ENCODE measurements at regions not wholly inside any gene's neighbourhood (a gene's known extent, or its start where the extent isn't known, plus 50 kb on each side); places are given as distances from the start of the nearest gene placed in this dataset.

DNA sequence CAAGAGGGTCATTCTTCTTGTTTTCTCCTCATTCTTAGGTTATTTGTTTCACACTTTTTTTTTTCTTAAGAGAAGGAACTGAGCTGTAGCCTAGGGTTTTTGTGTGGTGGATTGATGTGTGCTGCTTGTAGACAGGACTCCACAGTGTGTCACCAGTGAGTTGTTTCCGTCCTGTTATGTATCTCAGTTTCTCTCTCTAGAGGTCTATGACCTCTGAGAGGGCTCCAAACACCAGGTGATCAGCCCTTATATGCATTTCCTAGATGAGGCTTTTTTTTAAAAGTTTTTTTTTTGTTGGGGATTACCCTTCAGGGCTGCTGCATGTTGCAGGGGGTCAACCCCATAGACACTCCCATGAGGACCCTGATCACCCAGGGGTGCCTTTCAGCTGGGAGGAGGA, 124.2 kb upstream of the MAST4 start:
- Histone ChIP-seq H3K27ac (ENCODE audit: extremely low read length, insufficient read depth, low read length) (no peak overlapping the region), H3K36me3 (replicated peaks in 1 of 2; ENCODE audit: control insufficient read depth in 1 of 2, insufficient read depth in 2 of 2, low read length in 2 of 2) (no peaks in the 10 kb centered on the region), H3K9ac (ENCODE audit: insufficient read depth, low read depth, low read length) (no peak overlapping the region), H2AFZ (ENCODE audit: low read length) (no peak overlapping the region), H3K9me3 (ENCODE audit: low read length) (peaks cover 27% of the 10 kb centered on the region), H3K4me3 (replicated peaks in 1 of 3; ENCODE audit: insufficient read depth in 1 of 3, low read depth in 2 of 3, low read length in 3 of 3) (no peak overlapping the region), H3K4me2 (ENCODE audit: low read depth, low read length) (no peak overlapping the region), H3K27me3 (ENCODE audit: control insufficient read depth in 1 of 2, insufficient read depth in 2 of 2, low read length in 2 of 2) (no peaks in the 10 kb centered on the region), H4K20me1 (ENCODE audit: insufficient read depth, low read length) (no peaks in the 10 kb centered on the region), H3K4me1 (ENCODE audit: insufficient read depth, low read length) (no peaks in the 10 kb centered on the region), H3K79me2 (ENCODE audit: insufficient read depth, low read length) (no peaks in the 10 kb centered on the region)
- ChIA-PET POLR2A (no interaction called here), CTCF (ENCODE audit: low intra/inter-chr PET ratio, low total read pairs) (no interaction called here)
- DNase-seq (ENCODE audit: low spot score) (no peak), ATAC-seq (no peak), FAIRE-seq (no peak)
- BruUV-seq (replicated peaks) = no TSS peak
- WGBS (ENCODE audit: low lambda C conversion rate) = 5% methylated on average over 1 of the region's 1 CpG
- in situ Hi-C loops (cut with HindIII; ENCODE audit: extremely low pct_ligation_motif_present, low pct_unique_long_range_greater_than_20kb) = no loop called here
- intact Hi-C loops (cut with micrococcal nuclease; ENCODE audit: unreplicated experiment) = no loop called here
- TF ChIP-seq IRF9 (CRISPR knock-in tag; IDR thresholded peaks at IDR 0.05; ENCODE audit: borderline replicate concordance) (no peak), KLF15 (CRISPR knock-in tag; IDR thresholded peaks at IDR 0.05; ENCODE audit: borderline replicate concordance) (no peak), AHR (CRISPR knock-in tag; IDR thresholded peaks at IDR 0.05) (no peak), KDM5A (IDR thresholded peaks at IDR 0.05; ENCODE audit: borderline replicate concordance, low read length) (no peak), ZBTB39 (CRISPR knock-in tag; IDR thresholded peaks at IDR 0.05) (no peak), ZNF746 (CRISPR knock-in tag; IDR thresholded peaks at IDR 0.05) (no peak), ZNF121 (CRISPR knock-in tag; IDR thresholded peaks at IDR 0.05) (no peak), ZNF572 (CRISPR knock-in tag; IDR thresholded peaks at IDR 0.05) (no peak), SP5 (CRISPR knock-in tag; IDR thresholded peaks at IDR 0.05; ENCODE audit: borderline replicate concordance, low read depth) (no peak), ZNF775 (CRISPR knock-in tag; IDR thresholded peaks at IDR 0.05; ENCODE audit: borderline replicate concordance) (no peak), ZBTB3 (CRISPR knock-in tag; IDR thresholded peaks at IDR 0.05; ENCODE audit: borderline replicate concordance, low read depth) (no peak), ZNF749 (CRISPR knock-in tag; IDR thresholded peaks at IDR 0.05; ENCODE audit: borderline replicate concordance) (no peak), GATA4 (IDR thresholded peaks at IDR 0.05; ENCODE audit: borderline replicate concordance, low read depth) (no peak), DPF2 (CRISPR knock-in tag; IDR thresholded peaks at IDR 0.05; ENCODE audit: borderline replicate concordance, low read depth) (no peak), SNAI1 (CRISPR knock-in tag; IDR thresholded peaks at IDR 0.05; ENCODE audit: borderline replicate concordance) (no peak), YY1 (IDR thresholded peaks at IDR 0.05; ENCODE audit: insufficient read depth, insufficient replicate concordance, low read depth, low read length) (no peak), RBFOX2 (IDR thresholded peaks at IDR 0.05; ENCODE audit: low read depth, low read length) (no peak)
